GM18909 (cell line): ENCODE measurements at regions not wholly inside any gene's neighbourhood (a gene's known extent, or its start where the extent isn't known, plus 50 kb on each side); places are given as distances from the start of the nearest gene placed in this dataset.
"Not testable (repeated sequence)": the region's sequence is repeated elsewhere in the genome, so short reads cannot be mapped to it uniquely, and the experiment has no call there.

Experiments
- ATAC-seq: cut with Tn5 transposase; IDR thresholded peaks from one replicate; pipeline ENCODE4 v1.9.1; 2021; ENCODE audit warnings: mild to moderate bottlenecking; ENCODE audit not compliant: unreplicated experiment, poor library complexity

DNA sequence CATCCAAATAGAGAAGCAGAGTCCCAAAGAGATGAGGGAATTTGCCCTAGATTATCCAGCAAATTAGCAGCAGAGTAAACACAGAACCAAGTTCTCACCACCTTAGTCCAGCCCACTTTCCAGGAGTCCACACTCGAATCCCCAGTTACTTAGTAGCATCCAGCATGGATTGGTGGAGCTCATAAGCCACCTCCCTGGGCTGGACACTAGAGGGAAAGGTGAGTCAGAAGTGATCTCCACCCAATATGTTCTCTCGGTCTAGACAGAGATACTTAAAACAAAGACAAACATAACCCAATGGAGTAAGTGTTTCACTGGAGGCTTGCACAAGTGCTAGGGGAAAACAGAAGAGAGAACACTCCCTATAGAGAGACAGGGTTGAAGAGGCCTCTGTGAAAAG is 105.1 kb upstream of the CPEB2 start:
- ATAC-seq: no peak

DNA sequence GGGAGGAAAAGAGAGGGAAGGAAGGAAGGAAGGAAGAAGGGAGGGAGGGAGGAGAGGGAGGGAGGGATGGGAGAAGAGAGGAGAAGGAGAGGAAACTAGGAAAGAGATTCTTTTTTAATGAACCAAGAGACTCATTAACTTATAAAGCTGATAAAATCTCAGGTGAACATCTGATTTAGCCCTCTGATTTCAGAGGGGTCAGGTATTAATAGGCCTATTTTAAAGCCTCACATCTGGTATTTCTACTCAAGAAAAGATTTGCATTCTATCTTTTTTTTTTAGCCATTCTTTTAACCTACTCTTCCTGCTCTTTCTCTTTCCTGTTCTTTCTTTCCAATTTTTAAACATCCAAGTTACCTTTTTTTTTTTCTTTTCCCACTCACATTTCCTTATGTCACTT is 103.3 kb upstream of the CPEB2 start:
- no peak for ATAC-seq

DNA sequence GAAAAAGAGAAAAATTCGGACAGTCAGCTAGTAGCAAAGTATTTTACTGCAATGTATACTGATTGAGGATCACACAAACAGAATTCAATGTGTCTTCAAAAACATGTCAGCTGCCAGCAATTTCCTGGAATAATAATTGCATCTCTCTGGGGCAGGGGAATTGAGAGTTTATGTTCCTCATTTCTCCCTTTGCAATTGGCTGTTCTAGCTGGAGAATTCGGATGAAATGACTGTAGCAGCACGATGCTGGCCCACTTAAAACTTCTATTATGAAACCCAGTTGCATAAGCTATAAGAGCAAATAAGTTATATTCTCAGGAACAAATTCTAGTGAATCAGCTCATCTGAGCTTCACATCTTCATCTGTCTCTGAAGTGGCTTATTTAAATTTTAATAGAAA is 99.9 kb upstream of the CPEB2 start:
- ATAC-seq: no peak

DNA sequence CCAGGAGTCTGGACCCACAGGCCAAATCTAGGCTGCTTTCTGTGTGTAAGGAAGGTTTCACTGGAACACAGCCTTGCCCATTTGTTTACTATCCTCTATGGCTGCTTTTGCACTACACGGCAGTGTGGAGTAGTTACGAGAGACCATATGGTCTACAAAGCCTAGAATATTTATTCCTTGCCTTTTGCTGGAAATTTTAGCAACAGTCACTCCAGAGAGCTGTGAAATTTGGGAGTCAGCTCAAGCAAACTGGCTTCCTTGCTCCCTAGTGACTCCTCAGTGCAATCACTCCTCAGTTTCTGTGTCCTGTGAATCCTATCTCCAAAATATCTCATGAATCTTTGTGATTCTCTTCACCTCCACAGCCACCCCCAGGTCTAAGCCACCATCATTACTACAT is 99.0 kb upstream of the CPEB2 start:
- ATAC-seq: no peak

DNA sequence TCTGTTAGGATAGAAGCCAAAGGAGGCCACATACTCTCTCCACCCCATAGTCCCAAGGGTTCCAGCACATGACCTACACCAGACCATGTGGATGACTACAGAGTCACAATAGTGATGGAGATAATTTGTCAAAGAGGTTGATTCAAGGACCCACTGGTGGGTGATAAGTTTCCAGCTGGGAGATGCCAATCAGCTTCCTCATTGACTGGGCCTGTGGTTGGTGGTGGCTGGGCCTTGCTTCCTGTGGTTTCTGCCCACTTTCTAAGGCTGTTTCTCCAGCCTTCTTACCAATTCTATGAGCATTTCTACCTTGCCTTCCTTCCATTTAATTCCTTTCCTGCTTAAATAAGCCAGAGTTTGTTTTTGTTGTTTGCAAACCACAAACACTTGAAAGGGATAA is 95.5 kb upstream of the CPEB2 start:
- no peak for ATAC-seq

DNA sequence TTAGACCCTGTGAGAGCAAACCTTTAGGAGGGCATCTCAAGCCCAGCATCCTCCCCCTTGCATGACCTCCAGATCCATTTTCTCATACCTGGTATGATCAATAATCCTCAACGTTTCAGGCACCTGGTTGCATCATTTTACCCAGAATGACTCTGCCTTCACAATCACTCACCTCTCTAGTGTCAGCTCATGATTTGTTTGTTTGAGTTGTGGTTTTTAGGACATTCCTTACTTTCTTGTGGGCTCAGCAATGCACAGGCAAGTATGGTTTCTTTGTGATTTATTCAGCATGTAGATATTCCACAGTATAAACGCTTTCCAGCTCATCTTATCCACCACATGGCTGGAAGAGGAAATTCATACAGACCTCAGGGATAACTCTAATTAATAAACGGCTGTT is 93.6 kb upstream of the CPEB2 start:
- ATAC-seq: no peak

DNA sequence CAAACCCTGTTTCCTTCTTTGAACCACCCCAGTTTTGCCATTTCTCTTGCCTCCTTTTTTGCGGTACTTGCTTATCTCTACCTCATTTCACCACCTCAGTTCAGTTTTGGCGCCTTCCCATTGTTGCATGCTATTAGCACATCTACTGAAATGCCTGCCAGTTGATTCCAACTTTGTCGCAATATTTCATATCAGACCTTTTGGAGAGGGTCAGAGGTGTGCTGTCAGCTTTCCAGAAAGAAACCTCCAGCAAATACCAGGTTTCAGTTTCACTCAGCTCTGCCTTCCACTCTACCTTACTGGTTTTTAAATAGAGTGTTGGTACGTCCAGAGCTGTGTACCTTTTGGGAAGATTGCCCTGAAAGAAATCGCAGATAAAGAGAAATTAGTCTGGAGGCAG is 91.9 kb upstream of the CPEB2 start:
- ATAC-seq: no peak

DNA sequence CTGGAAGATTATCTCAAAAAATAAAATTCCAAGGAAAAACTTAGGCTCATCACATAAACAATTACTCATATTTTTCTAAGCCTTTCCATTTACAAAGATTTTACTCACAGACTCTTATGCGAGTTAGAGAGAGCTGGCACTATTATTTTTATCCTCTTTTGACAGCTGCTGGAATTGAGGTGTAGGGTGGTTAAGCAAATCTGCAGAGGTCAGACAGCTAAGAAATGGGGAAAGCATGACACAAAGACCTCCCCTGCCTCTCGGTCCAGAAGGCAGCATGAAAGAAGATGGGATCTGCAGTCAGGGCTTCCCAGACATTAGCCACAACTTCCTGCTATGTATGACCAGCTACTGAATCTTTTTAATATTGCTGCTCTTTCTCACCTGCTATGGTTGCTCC is 89.9 kb upstream of the CPEB2 start:
- no peak for ATAC-seq

DNA sequence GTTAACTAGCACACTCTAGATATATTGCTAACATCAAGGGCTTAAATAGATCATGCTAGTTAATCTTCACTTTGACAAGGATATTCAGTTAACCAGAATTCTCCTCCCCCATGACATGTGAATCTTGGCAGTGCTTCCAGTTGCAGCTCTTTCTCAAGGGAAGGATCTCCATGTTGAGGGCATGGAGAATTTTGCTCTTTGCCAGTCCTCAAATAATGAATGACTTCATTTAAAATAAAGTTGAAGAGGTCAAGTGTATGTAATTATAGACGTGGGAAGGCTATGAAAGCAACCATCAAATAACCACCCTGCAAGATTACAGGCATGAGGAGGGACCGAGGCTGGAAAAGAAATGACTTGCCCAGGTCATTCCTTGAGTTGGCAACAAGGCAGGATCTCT is 87.3 kb upstream of the CPEB2 start:
- no peak for ATAC-seq

DNA sequence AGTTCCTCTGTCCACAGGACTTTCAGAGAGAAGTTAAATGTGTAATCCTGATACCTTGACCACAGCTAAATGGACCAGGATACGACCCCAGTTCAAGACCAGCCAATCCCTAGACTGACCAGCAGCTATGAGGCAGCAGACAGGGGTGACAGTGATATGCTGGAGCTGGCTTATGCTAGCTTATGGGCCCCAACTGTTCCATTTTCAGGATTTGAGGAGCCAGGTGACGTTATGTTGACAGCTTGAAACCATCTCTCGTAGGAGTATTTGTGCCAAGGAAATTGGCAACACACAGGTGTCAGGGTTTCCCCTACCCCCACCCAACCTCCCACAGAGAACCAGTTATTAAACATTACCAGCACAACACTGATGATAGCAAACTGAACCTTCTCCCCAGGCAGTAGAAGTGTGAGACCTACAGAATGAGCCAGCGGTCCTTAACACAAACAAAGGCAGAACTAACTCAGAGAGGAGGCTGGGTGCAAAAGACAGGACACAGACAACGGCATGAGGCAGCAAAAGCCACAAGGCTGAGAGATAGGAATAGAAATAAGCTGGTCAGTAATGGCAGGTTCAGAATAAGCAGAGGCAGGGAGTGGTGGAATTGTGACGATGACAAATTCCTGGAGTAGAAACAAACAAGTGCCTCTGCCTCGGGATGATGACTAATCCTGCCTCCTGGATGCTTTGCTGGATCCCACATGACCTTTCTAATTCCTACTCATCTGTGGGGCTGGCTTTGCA is 85.6 kb upstream of the CPEB2 start:
- no peak for ATAC-seq

DNA sequence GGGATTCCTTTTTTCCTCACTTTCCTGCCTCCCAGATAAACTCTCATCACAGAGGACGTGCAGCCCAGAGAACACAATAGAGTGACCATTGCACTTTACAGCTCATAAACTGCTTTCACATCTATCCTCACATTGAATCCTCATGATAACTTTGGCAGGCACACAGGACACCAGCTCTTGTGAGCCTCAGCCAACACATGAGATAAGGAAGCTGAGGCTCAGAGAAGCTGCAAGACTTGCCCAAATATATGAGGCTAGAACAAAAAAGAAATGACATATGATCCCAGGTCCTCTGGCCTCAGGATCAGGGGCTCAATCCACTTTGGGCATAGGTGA is 85.0 kb upstream of the CPEB2 start:
- no peak for ATAC-seq

DNA sequence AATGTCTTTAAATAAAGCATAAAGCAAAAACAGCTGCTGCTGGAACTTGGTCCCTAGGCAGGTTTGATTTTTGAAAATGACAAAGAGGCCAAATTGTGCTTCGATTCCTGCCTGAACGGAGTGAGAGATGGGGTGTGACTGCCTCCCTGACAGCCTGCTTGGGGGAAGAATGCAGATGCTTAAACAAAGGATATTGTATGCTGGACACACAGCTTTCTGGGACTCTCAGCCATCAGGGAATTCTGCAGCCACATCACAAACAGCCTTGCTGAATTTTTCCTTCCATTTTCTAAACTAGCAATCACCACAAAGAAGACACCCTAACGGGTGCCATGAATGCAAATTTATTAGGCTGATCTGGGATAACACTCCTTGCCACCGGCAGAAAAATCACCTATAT is 83.9 kb upstream of the CPEB2 start:
- no peak for ATAC-seq

DNA sequence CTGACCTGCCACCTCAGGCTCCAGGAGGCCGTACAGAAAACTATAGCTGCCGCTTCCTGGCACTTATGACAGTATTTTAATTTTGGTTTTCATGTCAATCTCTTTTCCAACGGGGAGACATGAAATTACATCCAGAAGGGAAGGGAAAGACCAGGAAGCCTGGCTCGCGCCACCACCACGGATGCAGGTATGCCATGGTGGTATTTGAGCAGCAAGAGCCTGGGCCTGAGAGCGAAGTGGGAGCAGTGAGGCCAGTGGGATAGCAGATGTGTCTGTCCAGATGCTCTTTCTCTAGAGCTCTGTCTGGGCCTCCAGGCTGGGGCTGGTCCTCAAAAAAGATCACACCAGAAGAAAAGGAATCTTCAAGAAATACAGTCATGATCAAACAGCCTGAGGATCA is 82.5 kb upstream of the CPEB2 start:
- no peak for ATAC-seq

DNA sequence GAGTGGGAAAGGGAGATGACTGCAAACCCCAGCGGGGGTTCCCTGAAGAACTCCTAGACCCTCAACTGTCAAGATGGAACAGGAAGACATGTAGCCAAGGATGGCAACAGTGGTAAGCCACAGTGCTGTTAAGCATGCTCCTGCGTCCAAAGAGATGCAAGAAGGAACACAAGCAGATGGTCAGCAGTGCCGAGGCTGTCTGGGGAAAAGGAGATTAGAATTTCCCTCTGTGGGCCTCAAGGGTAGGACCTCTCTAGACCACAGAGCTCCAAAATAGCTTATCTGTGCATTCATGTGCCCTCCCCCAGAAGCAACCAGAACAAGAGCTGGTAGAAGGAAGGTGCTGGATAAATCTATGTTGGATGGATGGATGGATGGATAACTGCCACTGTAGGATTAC is 82.0 kb upstream of the CPEB2 start:
- ATAC-seq: no peak

DNA sequence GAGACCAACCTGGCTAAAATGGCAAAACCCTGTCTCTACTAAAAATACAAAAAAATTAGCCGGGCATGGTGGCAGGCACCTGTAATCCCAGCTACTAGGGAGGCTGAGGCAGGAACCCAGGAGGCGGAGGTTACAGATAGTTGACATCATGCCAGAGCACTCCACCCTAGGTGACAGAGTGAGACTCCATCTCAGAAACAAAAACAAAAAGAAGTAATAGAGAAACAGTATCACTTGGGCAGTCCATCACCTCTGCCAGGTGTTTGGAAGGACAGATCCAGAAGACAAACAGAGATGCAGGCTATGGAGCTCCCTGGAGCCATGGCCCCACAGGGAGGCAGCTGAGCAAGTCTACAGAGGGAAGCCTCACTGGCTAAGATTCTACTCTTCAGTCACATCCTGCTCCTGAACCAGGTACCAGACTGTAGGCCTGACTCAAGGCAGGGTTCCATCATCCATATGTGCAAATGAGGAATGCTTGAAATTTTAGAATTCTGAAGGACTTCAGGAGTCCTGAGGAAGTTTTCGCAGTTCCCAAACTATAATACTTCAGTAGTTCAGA is 81.4 kb upstream of the CPEB2 start:
- no peak for ATAC-seq

DNA sequence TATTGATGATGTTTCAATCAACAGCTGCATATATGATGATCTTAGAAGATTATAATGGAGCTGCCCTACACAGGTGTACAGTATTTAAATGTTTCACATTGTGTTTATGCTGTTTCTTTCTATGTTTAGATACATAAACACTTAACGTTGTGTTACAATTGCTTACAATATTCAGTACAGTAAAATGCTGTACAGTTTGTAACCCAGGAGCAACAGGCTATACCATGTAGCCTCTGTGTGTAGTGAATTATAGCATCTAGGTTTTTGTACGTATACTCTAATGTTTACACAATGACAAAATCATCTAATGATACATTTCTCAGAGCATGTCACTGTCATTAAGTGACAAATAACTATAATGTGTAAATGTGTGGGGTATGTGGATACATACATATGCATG is 80.5 kb upstream of the CPEB2 start:
- ATAC-seq: not testable (repeated sequence)

DNA sequence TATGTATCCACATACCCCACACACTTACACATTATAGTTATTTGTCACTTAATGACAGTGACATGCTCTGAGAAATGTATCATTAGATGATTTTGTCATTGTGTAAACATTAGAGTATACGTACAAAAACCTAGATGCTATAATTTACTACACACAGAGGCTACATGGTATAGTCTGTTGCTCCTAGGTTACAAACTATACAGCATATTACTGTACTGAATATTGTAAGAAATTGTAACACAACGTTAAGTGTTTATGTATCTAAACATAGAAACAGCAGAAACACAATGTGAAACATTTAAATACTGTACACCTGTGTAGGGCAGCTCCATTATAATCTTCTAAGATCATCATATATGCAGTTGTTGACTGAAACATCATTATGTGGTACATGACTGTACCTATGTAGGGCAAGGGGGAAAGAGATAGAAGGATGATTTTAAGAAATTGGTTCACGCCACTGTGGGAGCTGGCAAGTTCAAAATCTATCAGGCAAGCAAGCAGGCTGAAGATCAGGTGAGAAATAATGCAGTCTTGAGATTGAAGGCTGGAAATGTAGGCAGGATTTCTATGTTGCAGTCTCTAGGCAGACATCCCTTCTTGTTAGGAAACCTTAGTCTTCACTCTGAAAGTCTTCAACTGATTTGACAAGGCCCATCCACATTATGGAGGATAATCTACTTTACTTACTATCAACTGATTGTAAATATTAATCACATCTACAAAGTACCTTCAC is 78.0 kb upstream of the CPEB2 start:
- ATAC-seq: no peak

DNA sequence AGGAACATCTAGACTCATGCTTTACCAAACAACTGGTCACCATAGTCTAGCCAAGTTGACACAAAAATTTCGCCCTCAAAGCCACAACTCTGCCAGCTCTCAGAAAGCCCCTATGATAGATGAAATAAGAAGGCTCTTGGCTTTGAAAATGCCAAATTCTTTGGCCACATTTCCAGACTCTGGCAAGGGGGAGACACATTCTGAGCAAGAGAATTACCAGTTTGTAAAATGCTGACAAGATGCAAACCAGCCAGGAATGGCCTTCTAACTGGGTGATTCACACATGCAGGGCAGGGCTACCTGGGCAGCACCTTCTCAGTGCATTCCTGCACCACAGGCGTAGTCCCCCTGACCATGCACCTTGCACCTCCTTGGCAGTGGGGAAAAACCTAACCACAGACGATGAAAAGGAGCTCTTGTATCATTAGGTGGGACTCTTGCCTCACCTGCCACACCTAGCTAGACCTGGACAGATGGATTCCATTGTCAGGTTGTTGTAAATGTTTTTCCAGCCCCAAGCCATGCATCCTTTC is 77.4 kb upstream of the CPEB2 start:
- no peak for ATAC-seq

DNA sequence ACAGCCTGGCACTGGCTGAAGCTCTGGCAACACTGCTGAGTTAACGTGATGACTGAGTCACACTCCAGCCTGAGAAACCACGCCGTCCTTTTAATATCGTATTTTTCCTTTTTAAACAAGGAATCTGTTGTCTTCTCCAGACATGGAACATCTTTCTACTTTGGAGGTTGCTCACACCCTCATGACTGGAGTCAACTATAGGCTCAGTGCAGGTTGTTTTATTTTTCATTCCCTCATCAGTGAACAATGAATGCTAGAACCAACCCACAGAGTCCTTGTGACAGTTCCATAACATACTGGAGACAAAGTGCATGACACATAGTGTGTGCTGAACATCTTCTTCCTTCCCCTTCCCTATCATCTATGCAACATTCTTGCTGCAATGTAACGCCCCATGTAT is 76.8 kb upstream of the CPEB2 start:
- no peak for ATAC-seq

DNA sequence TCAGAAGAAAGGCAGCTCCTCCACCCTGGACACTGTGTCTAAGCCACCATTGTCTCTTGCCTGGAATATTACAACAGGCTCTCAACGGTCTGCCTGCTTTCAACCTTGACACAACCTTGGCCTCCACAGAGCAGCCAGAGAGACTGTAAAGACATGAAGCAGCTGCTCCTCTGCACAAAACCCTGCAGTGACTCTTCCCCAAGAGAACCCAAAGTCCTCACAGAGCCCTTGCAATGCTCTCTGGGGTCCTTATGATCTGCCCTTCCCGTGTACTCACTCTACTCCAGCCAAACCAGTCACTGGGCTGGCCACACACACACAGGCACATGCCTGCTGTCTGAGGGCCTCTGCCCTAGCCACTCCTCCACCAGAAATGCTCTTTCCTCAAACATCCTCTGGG is 75.9 kb upstream of the CPEB2 start:
- no peak for ATAC-seq

DNA sequence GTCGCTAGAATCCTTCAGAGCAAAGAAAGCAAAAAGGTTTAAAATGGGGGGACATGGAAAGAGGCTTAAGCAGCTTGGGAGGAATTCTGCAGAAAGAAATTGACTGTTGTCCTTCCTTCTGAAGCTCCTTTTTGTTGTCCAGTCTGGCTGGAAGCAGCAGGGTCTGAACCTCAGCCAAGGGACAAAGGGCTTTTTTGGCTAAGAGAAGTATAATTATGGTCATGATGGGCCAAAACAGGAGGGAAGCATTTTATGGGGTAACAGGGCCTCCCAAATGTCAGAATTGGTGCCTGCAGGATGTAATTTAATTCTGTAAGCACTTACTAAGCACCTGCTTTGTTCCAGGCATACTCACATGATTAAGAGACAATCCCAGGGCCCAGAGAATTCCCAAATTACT is 74.2 kb upstream of the CPEB2 start:
- ATAC-seq: no peak

DNA sequence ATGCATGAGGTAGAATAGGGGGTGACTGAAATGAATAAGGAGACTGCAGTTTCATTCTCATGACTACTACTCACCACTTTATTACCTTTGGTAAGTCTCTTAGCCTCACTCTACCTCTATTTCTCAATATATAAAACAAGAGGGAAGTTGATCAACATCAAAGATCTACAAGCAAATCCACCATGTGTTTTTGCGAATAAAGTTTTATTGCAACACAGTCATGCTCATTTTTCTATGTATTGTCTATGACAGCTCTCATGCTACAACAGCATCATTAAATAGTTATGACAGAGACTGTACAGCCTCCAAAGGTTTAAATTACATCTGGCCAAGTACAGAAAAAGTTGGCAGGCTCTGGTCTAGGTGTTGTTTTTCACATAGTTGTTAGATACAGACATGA is 72.6 kb upstream of the CPEB2 start:
- no peak for ATAC-seq
